ENCODE measurements at regions not wholly inside any gene's neighbourhood (a gene's known extent, or its start where the extent isn't known, plus 50 kb on each side); places are given as distances from the start of the nearest gene placed in this dataset.

DNA sequence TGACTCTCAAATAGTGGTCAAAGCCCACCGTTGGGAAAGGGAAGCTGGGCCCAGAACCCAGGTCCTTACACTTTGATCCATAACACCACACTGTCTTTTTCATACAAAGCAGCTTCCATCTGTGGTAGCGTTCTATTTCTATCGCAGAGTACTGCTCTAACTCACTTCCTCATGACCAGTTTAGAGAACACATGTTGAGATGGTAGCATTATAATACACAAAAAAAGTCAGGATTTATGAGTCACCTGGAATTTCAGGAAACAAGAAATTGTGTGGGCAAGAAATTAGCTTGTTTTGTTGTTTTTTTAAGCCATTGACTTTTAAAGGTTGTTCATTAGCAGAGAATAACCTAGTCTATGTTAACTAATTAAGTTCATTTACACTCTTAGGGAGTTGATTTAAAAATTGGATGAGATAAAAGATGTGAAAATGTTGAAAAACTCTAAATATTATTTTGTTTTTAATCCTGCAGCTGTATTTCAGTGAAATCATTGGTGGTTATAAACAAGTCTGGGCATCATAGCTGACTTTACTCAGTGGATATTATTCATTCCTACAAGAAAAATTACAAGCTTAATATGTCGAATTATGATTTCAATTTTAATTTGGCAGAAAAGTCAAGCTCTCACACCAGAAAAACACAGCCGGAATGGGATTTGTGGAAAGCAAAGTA lies 1011.1 kb upstream of the HS3ST1 start:
- TF ChIP-seq, protein P1, sequence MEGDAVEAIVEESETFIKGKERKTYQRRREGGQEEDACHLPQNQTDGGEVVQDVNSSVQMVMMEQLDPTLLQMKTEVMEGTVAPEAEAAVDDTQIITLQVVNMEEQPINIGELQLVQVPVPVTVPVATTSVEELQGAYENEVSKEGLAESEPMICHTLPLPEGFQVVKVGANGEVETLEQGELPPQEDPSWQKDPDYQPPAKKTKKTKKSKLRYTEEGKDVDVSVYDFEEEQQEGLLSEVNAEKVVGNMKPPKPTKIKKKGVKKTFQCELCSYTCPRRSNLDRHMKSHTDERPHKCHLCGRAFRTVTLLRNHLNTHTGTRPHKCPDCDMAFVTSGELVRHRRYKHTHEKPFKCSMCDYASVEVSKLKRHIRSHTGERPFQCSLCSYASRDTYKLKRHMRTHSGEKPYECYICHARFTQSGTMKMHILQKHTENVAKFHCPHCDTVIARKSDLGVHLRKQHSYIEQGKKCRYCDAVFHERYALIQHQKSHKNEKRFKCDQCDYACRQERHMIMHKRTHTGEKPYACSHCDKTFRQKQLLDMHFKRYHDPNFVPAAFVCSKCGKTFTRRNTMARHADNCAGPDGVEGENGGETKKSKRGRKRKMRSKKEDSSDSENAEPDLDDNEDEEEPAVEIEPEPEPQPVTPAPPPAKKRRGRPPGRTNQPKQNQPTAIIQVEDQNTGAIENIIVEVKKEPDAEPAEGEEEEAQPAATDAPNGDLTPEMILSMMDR (IDR thresholded peaks at IDR 0.05; ENCODE audit: poor library complexity, severe bottlenecking), result no peak
- TF ChIP-seq TAF1 (IDR thresholded peaks at IDR 0.05; ENCODE audit: low read depth) (no peak), RAD21 (conservative IDR thresholded peaks at IDR 0.05) (no peak), EP300 (conservative IDR thresholded peaks at IDR 0.05; ENCODE audit: poor library complexity, severe bottlenecking) (no peak), EZH2 (IDR thresholded peaks at IDR 0.05; ENCODE audit: borderline replicate concordance, insufficient read depth, low read length, poor library complexity, severe bottlenecking) (no peak), SMC3 (conservative IDR thresholded peaks at IDR 0.05; ENCODE audit: poor library complexity) (no peak), POLR2AphosphoS5 (IDR thresholded peaks at IDR 0.05) (no peak)
- TF ChIP-seq, protein P2, sequence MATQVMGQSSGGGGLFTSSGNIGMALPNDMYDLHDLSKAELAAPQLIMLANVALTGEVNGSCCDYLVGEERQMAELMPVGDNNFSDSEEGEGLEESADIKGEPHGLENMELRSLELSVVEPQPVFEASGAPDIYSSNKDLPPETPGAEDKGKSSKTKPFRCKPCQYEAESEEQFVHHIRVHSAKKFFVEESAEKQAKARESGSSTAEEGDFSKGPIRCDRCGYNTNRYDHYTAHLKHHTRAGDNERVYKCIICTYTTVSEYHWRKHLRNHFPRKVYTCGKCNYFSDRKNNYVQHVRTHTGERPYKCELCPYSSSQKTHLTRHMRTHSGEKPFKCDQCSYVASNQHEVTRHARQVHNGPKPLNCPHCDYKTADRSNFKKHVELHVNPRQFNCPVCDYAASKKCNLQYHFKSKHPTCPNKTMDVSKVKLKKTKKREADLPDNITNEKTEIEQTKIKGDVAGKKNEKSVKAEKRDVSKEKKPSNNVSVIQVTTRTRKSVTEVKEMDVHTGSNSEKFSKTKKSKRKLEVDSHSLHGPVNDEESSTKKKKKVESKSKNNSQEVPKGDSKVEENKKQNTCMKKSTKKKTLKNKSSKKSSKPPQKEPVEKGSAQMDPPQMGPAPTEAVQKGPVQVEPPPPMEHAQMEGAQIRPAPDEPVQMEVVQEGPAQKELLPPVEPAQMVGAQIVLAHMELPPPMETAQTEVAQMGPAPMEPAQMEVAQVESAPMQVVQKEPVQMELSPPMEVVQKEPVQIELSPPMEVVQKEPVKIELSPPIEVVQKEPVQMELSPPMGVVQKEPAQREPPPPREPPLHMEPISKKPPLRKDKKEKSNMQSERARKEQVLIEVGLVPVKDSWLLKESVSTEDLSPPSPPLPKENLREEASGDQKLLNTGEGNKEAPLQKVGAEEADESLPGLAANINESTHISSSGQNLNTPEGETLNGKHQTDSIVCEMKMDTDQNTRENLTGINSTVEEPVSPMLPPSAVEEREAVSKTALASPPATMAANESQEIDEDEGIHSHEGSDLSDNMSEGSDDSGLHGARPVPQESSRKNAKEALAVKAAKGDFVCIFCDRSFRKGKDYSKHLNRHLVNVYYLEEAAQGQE (IDR thresholded peaks at IDR 0.05; ENCODE audit: borderline replicate concordance), result no peak
